ENCODE measurements at regions not wholly inside any gene's neighbourhood (a gene's known extent, or its start where the extent isn't known, plus 50 kb on each side); places are given as distances from the start of the nearest gene placed in this dataset.

GRCh38 chr6:126429866-126430265, 90.0 kb downstream of the CENPW start:
- Mint-ChIP-seq H3K27ac (ENCODE audit: unreplicated experiment) (no peak overlapping the region), H3K36me3 (ENCODE audit: low read depth, unreplicated experiment) (no peaks in the 10 kb centered on the region), H3K4me3 (ENCODE audit: unreplicated experiment) (no peak overlapping the region), H3K9me3 (ENCODE audit: unreplicated experiment) (no peaks in the 10 kb centered on the region), H3K27me3 (ENCODE audit: low read depth, unreplicated experiment) (no peaks in the 10 kb centered on the region), H3K4me1 (ENCODE audit: low read depth, unreplicated experiment) (no peaks in the 10 kb centered on the region)
- TF ChIP-seq CTCF (IDR thresholded peaks at IDR 0.05; ENCODE audit: insufficient read depth, low read depth, low read length), result no peak
- TF ChIP-seq EZH2 (IDR thresholded peaks at IDR 0.05; ENCODE audit: insufficient read depth, low read length), result no peak
- H3K4me2 ChIP-seq (ENCODE audit: low read length), result no peak overlapping the region
- no peaks in the 10 kb centered on the region for H4K20me1 ChIP-seq (ENCODE audit: insufficient read depth, low read length)
- H3K27me3 ChIP-seq (ENCODE audit: insufficient read depth, low read length), result no peaks in the 10 kb centered on the region
- H3K9me3 ChIP-seq (ENCODE audit: insufficient read depth, low read depth, low read length), result no peaks in the 10 kb centered on the region
- no peaks in the 10 kb centered on the region for H3K36me3 ChIP-seq (ENCODE audit: insufficient read depth, low read length)
- no peak overlapping the region for H3K27ac ChIP-seq (ENCODE audit: low read depth, low read length)
- no peaks in the 10 kb centered on the region for H3K79me2 ChIP-seq (ENCODE audit: insufficient read depth, low read length)
- no peak overlapping the region for H3K4me3 ChIP-seq (ENCODE audit: insufficient read depth, low read depth, low read length)
- no peak overlapping the region for H2AFZ ChIP-seq (ENCODE audit: low read depth, low read length)
- DNase-seq (ENCODE audit: low read depth), result no peak
- no peak overlapping the region for H3K9ac ChIP-seq (ENCODE audit: low read length)
- no peaks in the 10 kb centered on the region for H3K4me1 ChIP-seq (ENCODE audit: insufficient read depth, low read length)
- FAIRE-seq, result no peak

GRCh38 chr6:126432564-126432963, 92.6 kb downstream of the CENPW start:
- Histone ChIP-seq H3K4me3 (ENCODE audit: insufficient read depth, low read depth, low read length) (no peak overlapping the region), H3K4me2 (ENCODE audit: low read length) (no peak overlapping the region), H3K27ac (ENCODE audit: low read depth, low read length) (no peak overlapping the region), H4K20me1 (ENCODE audit: insufficient read depth, low read length) (no peaks in the 10 kb centered on the region), H3K27me3 (ENCODE audit: insufficient read depth, low read length) (no peaks in the 10 kb centered on the region), H3K79me2 (ENCODE audit: insufficient read depth, low read length) (no peaks in the 10 kb centered on the region), H3K9ac (ENCODE audit: low read length) (no peak overlapping the region), H3K9me3 (ENCODE audit: insufficient read depth, low read depth, low read length) (no peaks in the 10 kb centered on the region), H3K4me1 (ENCODE audit: insufficient read depth, low read length) (no peaks in the 10 kb centered on the region), H3K36me3 (ENCODE audit: insufficient read depth, low read length) (no peaks in the 10 kb centered on the region), H2AFZ (ENCODE audit: low read depth, low read length) (no peak overlapping the region)
- no peaks in the 10 kb centered on the region for H3K4me1 Mint-ChIP-seq (ENCODE audit: low read depth, unreplicated experiment)
- no peak overlapping the region for H3K4me3 Mint-ChIP-seq (ENCODE audit: unreplicated experiment)
- TF ChIP-seq CTCF (IDR thresholded peaks at IDR 0.05; ENCODE audit: insufficient read depth, low read depth, low read length) (no peak), EZH2 (IDR thresholded peaks at IDR 0.05; ENCODE audit: insufficient read depth, low read length) (no peak)
- FAIRE-seq, result no peak
- no peaks in the 10 kb centered on the region for H3K36me3 Mint-ChIP-seq (ENCODE audit: low read depth, unreplicated experiment)
- DNase-seq (ENCODE audit: low read depth), result no peak
- no peaks in the 10 kb centered on the region for H3K27me3 Mint-ChIP-seq (ENCODE audit: low read depth, unreplicated experiment)
- no peaks in the 10 kb centered on the region for H3K9me3 Mint-ChIP-seq (ENCODE audit: unreplicated experiment)
- H3K27ac Mint-ChIP-seq (ENCODE audit: unreplicated experiment), result no peak overlapping the region

- Mint-ChIP-seq H3K36me3 (ENCODE audit: low read depth, unreplicated experiment) (no peaks in the 10 kb centered on the region), H3K4me3 (ENCODE audit: unreplicated experiment) (no peak overlapping the region), H3K4me1 (ENCODE audit: low read depth, unreplicated experiment) (no peaks in the 10 kb centered on the region), H3K9me3 (ENCODE audit: unreplicated experiment) (no peaks in the 10 kb centered on the region), H3K27me3 (ENCODE audit: low read depth, unreplicated experiment) (no peaks in the 10 kb centered on the region), H3K27ac (ENCODE audit: unreplicated experiment) (no peak overlapping the region)
- H3K9me3 ChIP-seq (ENCODE audit: insufficient read depth, low read depth, low read length), result no peaks in the 10 kb centered on the region
- no peak for TF ChIP-seq EZH2 (IDR thresholded peaks at IDR 0.05; ENCODE audit: insufficient read depth, low read length)
- TF ChIP-seq CTCF (IDR thresholded peaks at IDR 0.05; ENCODE audit: insufficient read depth, low read depth, low read length), result no peak
- H3K4me2 ChIP-seq (ENCODE audit: low read length), result no peak overlapping the region
- H3K9ac ChIP-seq (ENCODE audit: low read length), result no peak overlapping the region
- no peaks in the 10 kb centered on the region for H3K36me3 ChIP-seq (ENCODE audit: insufficient read depth, low read length)
- H3K27me3 ChIP-seq (ENCODE audit: insufficient read depth, low read length), result no peaks in the 10 kb centered on the region
- no peak overlapping the region for H3K27ac ChIP-seq (ENCODE audit: low read depth, low read length)
- H3K4me1 ChIP-seq (ENCODE audit: insufficient read depth, low read length), result no peaks in the 10 kb centered on the region
- DNase-seq (ENCODE audit: low read depth), result no peak
- no peak overlapping the region for H2AFZ ChIP-seq (ENCODE audit: low read depth, low read length)
- H3K4me3 ChIP-seq (ENCODE audit: insufficient read depth, low read depth, low read length), result no peak overlapping the region
- H3K79me2 ChIP-seq (ENCODE audit: insufficient read depth, low read length), result no peaks in the 10 kb centered on the region
- no peaks in the 10 kb centered on the region for H4K20me1 ChIP-seq (ENCODE audit: insufficient read depth, low read length)
- no peak for FAIRE-seq
Observed at GRCh38 chr6:126433927-126434326, 94.0 kb downstream of the CENPW start.
